HK-2 (cell line): ENCODE measurements at regions not wholly inside any gene's neighbourhood (a gene's known extent, or its start where the extent isn't known, plus 50 kb on each side); places are given as distances from the start of the nearest gene placed in this dataset.
"Not testable (repeated sequence)": the region's sequence is repeated elsewhere in the genome, so short reads cannot be mapped to it uniquely, and the experiment has no call there.

Source experiments
- DNase-seq: peaks from one replicate; pipeline ENCODE4 v3.0.0-alpha.2; 2018; ENCODE audit not compliant: unreplicated experiment

- DNase-seq = no peak
Measured at GRCh38 chr18:27581296-27581904, 396.3 kb upstream of the CHST9 start.

- no peak for DNase-seq
Measured at GRCh38 chr18:27579364-27579763, 394.3 kb upstream of the CHST9 start.

GRCh38 chr18:27577752-27578151 lies 392.6 kb upstream of the CHST9 start:
- no peak for DNase-seq

GRCh38 chr18:27577265-27577664 lies 392.2 kb upstream of the CHST9 start:
- DNase-seq = no peak

GRCh38 chr18:27567434-27567833 lies 382.3 kb upstream of the CHST9 start:
- DNase-seq = no peak

GRCh38 chr18:27564066-27564465 lies 379.0 kb upstream of the CHST9 start:
- no peak for DNase-seq

GRCh38 chr18:27558388-27559155 lies 373.5 kb upstream of the CHST9 start:
- no peak for DNase-seq

- DNase-seq = no peak
Measured at GRCh38 chr18:27556741-27557140, 371.6 kb upstream of the CHST9 start.

- no peak for DNase-seq
Measured at GRCh38 chr18:27549335-27550039, 364.4 kb upstream of the CHST9 start.

- DNase-seq = no peak
Measured at GRCh38 chr18:27546991-27547390, 361.9 kb upstream of the CHST9 start.

GRCh38 chr18:27544206-27544605 lies 359.1 kb upstream of the CHST9 start:
- no peak for DNase-seq

- DNase-seq = no peak
Measured at GRCh38 chr18:27541293-27541692, 356.2 kb upstream of the CHST9 start.

GRCh38 chr18:27540111-27540510 lies 355.0 kb upstream of the CHST9 start:
- no peak for DNase-seq

- DNase-seq = no peak
Measured at GRCh38 chr18:27528925-27529521, 343.9 kb upstream of the CHST9 start.

- DNase-seq = no peak
Measured at GRCh38 chr18:27527856-27528255, 342.7 kb upstream of the CHST9 start.

GRCh38 chr18:27520401-27520800 lies 335.3 kb upstream of the CHST9 start:
- no peak for DNase-seq

GRCh38 chr18:27510036-27510633 lies 325.0 kb upstream of the CHST9 start:
- DNase-seq = not testable (repeated sequence)

GRCh38 chr18:27501671-27502070 lies 316.6 kb upstream of the CHST9 start:
- no peak for DNase-seq

GRCh38 chr18:27500531-27500930 lies 315.4 kb upstream of the CHST9 start:
- DNase-seq = no peak

GRCh38 chr18:27497246-27497645 lies 312.1 kb upstream of the CHST9 start:
- DNase-seq = no peak

- no peak for DNase-seq
Measured at GRCh38 chr18:27493182-27493581, 308.1 kb upstream of the CHST9 start.

GRCh38 chr18:27491772-27492171 lies 306.7 kb upstream of the CHST9 start:
- DNase-seq = no peak
